ENCODE measurements at regions not wholly inside any gene's neighbourhood (a gene's known extent, or its start where the extent isn't known, plus 50 kb on each side); places are given as distances from the start of the nearest gene placed in this dataset.

DNA sequence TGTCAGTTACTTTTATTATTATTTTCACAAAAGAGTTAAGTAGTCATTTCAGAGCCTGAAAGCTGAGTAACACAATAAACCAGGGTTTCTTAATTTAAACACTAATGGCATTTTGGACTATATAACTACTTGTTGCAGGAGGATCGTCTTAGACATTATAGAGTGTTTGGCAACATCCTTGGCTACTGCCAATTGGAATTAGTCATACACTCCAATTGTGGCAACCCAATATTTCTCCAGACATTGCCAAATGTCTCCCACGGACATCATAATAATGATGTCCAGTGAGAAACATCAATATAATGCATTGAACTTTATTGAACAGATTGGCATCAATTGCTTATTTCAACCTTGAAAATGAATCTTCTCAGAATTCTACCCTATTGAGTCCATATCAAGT is 441.9 kb upstream of the ADGRL4 start:
- no peak for TF ChIP-seq HNF4A (conservative IDR thresholded peaks at IDR 0.05)
- no peak for TF ChIP-seq EGR1 (IDR thresholded peaks at IDR 0.05; ENCODE audit: low read depth in 2 of 2)
- TF ChIP-seq SP1 (IDR thresholded peaks at IDR 0.05), result no peak
- TF ChIP-seq, protein P1, sequence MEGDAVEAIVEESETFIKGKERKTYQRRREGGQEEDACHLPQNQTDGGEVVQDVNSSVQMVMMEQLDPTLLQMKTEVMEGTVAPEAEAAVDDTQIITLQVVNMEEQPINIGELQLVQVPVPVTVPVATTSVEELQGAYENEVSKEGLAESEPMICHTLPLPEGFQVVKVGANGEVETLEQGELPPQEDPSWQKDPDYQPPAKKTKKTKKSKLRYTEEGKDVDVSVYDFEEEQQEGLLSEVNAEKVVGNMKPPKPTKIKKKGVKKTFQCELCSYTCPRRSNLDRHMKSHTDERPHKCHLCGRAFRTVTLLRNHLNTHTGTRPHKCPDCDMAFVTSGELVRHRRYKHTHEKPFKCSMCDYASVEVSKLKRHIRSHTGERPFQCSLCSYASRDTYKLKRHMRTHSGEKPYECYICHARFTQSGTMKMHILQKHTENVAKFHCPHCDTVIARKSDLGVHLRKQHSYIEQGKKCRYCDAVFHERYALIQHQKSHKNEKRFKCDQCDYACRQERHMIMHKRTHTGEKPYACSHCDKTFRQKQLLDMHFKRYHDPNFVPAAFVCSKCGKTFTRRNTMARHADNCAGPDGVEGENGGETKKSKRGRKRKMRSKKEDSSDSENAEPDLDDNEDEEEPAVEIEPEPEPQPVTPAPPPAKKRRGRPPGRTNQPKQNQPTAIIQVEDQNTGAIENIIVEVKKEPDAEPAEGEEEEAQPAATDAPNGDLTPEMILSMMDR (IDR thresholded peaks at IDR 0.05; ENCODE audit: low read depth, low read length, missing input control), result no peak
- no peak for TF ChIP-seq NR2F2 (IDR thresholded peaks at IDR 0.05)
- TF ChIP-seq TAF1 (conservative IDR thresholded peaks at IDR 0.05), result no peak
- TF ChIP-seq RXRA (IDR thresholded peaks at IDR 0.05), result no peak
- TF ChIP-seq FOXA2 (IDR thresholded peaks at IDR 0.05), result no peak
- no peak for TF ChIP-seq HNF4G (IDR thresholded peaks at IDR 0.05)
- TF ChIP-seq JUND (IDR thresholded peaks at IDR 0.05), result no peak
- TF ChIP-seq RAD21 (IDR thresholded peaks at IDR 0.05), result no peak
- TF ChIP-seq, protein P2, sequence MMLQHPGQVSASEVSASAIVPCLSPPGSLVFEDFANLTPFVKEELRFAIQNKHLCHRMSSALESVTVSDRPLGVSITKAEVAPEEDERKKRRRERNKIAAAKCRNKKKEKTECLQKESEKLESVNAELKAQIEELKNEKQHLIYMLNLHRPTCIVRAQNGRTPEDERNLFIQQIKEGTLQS (IDR thresholded peaks at IDR 0.05), result no peak
- no peak for TF ChIP-seq FOXA1 (IDR thresholded peaks at IDR 0.05)
- no peak for TF ChIP-seq GABPA (IDR thresholded peaks at IDR 0.05 in 1 of 2, conservative IDR thresholded peaks at IDR 0.05 in 1 of 2)
- TF ChIP-seq, protein P3, sequence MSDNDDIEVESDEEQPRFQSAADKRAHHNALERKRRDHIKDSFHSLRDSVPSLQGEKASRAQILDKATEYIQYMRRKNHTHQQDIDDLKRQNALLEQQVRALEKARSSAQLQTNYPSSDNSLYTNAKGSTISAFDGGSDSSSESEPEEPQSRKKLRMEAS (IDR thresholded peaks at IDR 0.05), result no peak
- H3K27me3 ChIP-seq (ENCODE audit: control insufficient read depth in 4 of 4, insufficient read depth in 4 of 4, low read length in 3 of 4), result no peaks in the 10 kb centered on the region
- H3K4me1 ChIP-seq (ENCODE audit: control insufficient read depth in 4 of 4, insufficient read depth in 4 of 4, low read length in 3 of 4), result no peaks in the 10 kb centered on the region
- H3K9ac ChIP-seq (ENCODE audit: low read depth in 1 of 2, low read length in 2 of 2), result no peak overlapping the region
- DNase-seq (ENCODE audit: low spot score), result no peak
- WGBS, result 74% methylated on average over 2 of the region's 2 CpGs
- H3K9me3 ChIP-seq (ENCODE audit: control insufficient read depth in 4 of 4, low read length in 3 of 4), result no peaks in the 10 kb centered on the region
- no peak overlapping the region for H3K4me3 ChIP-seq (ENCODE audit: low read depth in 1 of 3, low read length in 3 of 3)
- H3K27ac ChIP-seq (ENCODE audit: low read depth in 1 of 2, low read length in 2 of 2), result no peak overlapping the region
- no peaks in the 10 kb centered on the region for H3K36me3 ChIP-seq (ENCODE audit: control insufficient read depth in 4 of 4, insufficient read depth in 3 of 4, low read depth in 1 of 4, low read length in 3 of 4)

DNA sequence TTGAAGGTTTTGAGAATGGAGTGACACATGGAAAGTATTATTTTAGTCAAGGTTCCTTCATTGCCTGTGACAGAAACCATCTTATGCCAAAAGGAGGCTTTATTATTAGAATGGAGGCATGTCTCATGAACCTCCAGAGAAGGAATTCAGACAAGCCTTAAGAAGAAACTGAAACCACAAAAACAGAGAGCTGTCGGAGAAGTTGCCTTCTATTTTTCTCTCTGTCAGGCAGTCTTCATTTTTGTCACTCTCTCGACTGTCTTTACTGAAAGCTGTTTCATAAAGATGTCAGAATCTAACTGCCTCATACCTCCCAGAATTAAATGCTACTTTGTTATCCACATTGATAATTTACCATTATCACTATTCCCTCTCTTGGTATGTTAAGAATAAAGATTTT is 434.7 kb upstream of the ADGRL4 start:
- no peaks in the 10 kb centered on the region for H3K36me3 ChIP-seq (ENCODE audit: control insufficient read depth in 4 of 4, insufficient read depth in 3 of 4, low read depth in 1 of 4, low read length in 3 of 4)
- no peak overlapping the region for H3K27ac ChIP-seq (ENCODE audit: low read depth in 1 of 2, low read length in 2 of 2)
- H3K9me3 ChIP-seq (ENCODE audit: control insufficient read depth in 4 of 4, low read length in 3 of 4), result no peaks in the 10 kb centered on the region
- no peak overlapping the region for H3K9ac ChIP-seq (ENCODE audit: low read depth in 1 of 2, low read length in 2 of 2)
- DNase-seq (ENCODE audit: low spot score), result no peak
- H3K27me3 ChIP-seq (ENCODE audit: control insufficient read depth in 4 of 4, insufficient read depth in 4 of 4, low read length in 3 of 4), result peaks cover 0 to 3% (median 0%) of the 10 kb centered on the region in 4 donors
- TF ChIP-seq, protein P4, sequence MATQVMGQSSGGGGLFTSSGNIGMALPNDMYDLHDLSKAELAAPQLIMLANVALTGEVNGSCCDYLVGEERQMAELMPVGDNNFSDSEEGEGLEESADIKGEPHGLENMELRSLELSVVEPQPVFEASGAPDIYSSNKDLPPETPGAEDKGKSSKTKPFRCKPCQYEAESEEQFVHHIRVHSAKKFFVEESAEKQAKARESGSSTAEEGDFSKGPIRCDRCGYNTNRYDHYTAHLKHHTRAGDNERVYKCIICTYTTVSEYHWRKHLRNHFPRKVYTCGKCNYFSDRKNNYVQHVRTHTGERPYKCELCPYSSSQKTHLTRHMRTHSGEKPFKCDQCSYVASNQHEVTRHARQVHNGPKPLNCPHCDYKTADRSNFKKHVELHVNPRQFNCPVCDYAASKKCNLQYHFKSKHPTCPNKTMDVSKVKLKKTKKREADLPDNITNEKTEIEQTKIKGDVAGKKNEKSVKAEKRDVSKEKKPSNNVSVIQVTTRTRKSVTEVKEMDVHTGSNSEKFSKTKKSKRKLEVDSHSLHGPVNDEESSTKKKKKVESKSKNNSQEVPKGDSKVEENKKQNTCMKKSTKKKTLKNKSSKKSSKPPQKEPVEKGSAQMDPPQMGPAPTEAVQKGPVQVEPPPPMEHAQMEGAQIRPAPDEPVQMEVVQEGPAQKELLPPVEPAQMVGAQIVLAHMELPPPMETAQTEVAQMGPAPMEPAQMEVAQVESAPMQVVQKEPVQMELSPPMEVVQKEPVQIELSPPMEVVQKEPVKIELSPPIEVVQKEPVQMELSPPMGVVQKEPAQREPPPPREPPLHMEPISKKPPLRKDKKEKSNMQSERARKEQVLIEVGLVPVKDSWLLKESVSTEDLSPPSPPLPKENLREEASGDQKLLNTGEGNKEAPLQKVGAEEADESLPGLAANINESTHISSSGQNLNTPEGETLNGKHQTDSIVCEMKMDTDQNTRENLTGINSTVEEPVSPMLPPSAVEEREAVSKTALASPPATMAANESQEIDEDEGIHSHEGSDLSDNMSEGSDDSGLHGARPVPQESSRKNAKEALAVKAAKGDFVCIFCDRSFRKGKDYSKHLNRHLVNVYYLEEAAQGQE (IDR thresholded peaks at IDR 0.05), result no peak
- TF ChIP-seq YY1 (IDR thresholded peaks at IDR 0.05) (no peak), HNF4A (conservative IDR thresholded peaks at IDR 0.05) (no peak), FOXA2 (IDR thresholded peaks at IDR 0.05) (no peak), HNF4G (IDR thresholded peaks at IDR 0.05) (no peak), GABPA (IDR thresholded peaks at IDR 0.05 in 1 of 2, conservative IDR thresholded peaks at IDR 0.05 in 1 of 2) (no peak), EGR1 (IDR thresholded peaks at IDR 0.05; ENCODE audit: low read depth in 2 of 2) (no peak), JUND (IDR thresholded peaks at IDR 0.05) (no peak), TAF1 (conservative IDR thresholded peaks at IDR 0.05) (no peak), FOXA1 (IDR thresholded peaks at IDR 0.05) (no peak), RAD21 (IDR thresholded peaks at IDR 0.05) (no peak), RXRA (IDR thresholded peaks at IDR 0.05) (no peak), NR2F2 (IDR thresholded peaks at IDR 0.05) (no peak), SP1 (IDR thresholded peaks at IDR 0.05) (no peak)
- TF ChIP-seq, protein P2 (IDR thresholded peaks at IDR 0.05), result no peak
- TF ChIP-seq, protein P5, sequence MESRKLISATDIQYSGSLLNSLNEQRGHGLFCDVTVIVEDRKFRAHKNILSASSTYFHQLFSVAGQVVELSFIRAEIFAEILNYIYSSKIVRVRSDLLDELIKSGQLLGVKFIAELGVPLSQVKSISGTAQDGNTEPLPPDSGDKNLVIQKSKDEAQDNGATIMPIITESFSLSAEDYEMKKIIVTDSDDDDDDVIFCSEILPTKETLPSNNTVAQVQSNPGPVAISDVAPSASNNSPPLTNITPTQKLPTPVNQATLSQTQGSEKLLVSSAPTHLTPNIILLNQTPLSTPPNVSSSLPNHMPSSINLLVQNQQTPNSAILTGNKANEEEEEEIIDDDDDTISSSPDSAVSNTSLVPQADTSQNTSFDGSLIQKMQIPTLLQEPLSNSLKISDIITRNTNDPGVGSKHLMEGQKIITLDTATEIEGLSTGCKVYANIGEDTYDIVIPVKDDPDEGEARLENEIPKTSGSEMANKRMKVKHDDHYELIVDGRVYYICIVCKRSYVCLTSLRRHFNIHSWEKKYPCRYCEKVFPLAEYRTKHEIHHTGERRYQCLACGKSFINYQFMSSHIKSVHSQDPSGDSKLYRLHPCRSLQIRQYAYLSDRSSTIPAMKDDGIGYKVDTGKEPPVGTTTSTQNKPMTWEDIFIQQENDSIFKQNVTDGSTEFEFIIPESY (IDR thresholded peaks at IDR 0.05), result no peak
- TF ChIP-seq, protein P3 (IDR thresholded peaks at IDR 0.05), result no peak
- H3K4me3 ChIP-seq (ENCODE audit: low read depth in 1 of 3, low read length in 3 of 3), result no peak overlapping the region
- no peaks in the 10 kb centered on the region for H3K4me1 ChIP-seq (ENCODE audit: control insufficient read depth in 4 of 4, insufficient read depth in 4 of 4, low read length in 3 of 4)
- WGBS, result 71% methylated on average over 2 of the region's 2 CpGs

Measured in liver (tissue), 8 donors.